ENCODE measurements at regions not wholly inside any gene's neighbourhood (a gene's known extent, or its start where the extent isn't known, plus 50 kb on each side); places are given as distances from the start of the nearest gene placed in this dataset.

DNA sequence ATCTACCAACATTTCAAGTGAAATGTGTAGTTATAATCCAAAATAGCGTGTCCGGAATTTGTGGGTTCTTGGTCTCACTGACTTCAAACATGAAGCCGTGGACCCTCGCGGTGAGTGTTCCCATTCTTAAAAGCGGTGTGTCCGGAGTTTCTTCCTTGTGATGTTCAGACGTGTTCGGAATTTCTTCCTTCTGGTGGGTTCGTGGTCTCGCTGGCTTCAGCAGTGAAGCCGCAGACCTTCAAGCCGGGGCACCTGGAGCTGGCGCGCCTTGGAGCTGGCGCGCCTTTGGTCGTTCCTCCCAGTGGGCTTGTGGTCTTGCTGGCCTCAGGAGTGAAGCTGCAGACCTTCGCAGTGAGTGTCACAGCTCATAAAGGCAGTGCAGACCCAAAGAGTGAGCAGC is 291.5 kb upstream of the EYS start:
- no peak for DNase-seq (ENCODE audit: low spot score)
- no peaks in the 10 kb centered on the region for H3K9me3 ChIP-seq
- ATAC-seq (ENCODE audit: insufficient number of reproducible peaks, low FRiP score, low read depth): no peak
- no peak overlapping the region for H3K4me3 ChIP-seq
- H3K4me1 ChIP-seq (ENCODE audit: control insufficient read depth in 1 of 2, low read depth in 2 of 2): no peaks in the 10 kb centered on the region
- H3K27me3 ChIP-seq (replicated peaks; ENCODE audit: insufficient read depth): no peaks in the 10 kb centered on the region
- no peak overlapping the region for H3K27ac ChIP-seq
- no peak for TF ChIP-seq CTCF (IDR thresholded peaks at IDR 0.05)
- H3K36me3 ChIP-seq: no peaks in the 10 kb centered on the region

- no peaks in the 10 kb centered on the region for H3K27me3 ChIP-seq (replicated peaks; ENCODE audit: insufficient read depth)
- no peaks in the 10 kb centered on the region for H3K9me3 ChIP-seq
- ATAC-seq (ENCODE audit: insufficient number of reproducible peaks, low FRiP score, low read depth): no peak
Observed at GRCh38 chr6:65997539-65997938, 290.5 kb upstream of the EYS start.

GRCh38 chr6:65996096-65996495 is 289.1 kb upstream of the EYS start:
- Histone ChIP-seq H3K36me3 (no peaks in the 10 kb centered on the region), H3K4me1 (ENCODE audit: control insufficient read depth in 1 of 2, low read depth in 2 of 2) (no peaks in the 10 kb centered on the region), H3K9me3 (no peaks in the 10 kb centered on the region), H3K4me3 (no peak overlapping the region), H3K27me3 (replicated peaks; ENCODE audit: insufficient read depth) (no peaks in the 10 kb centered on the region), H3K27ac (no peak overlapping the region)
- no peak for TF ChIP-seq CTCF (IDR thresholded peaks at IDR 0.05)
- ATAC-seq (ENCODE audit: insufficient number of reproducible peaks, low FRiP score, low read depth) (no peak), DNase-seq (ENCODE audit: low spot score) (no peak)

More at GRCh38 chr6:65997539-65997938, 290.5 kb upstream of the EYS start:
- no peak for TF ChIP-seq CTCF (IDR thresholded peaks at IDR 0.05)
- DNase-seq (ENCODE audit: low spot score): no peak
- Histone ChIP-seq H3K36me3 (no peaks in the 10 kb centered on the region), H3K4me1 (ENCODE audit: control insufficient read depth in 1 of 2, low read depth in 2 of 2) (no peaks in the 10 kb centered on the region), H3K27ac (no peak overlapping the region), H3K4me3 (no peak overlapping the region)

- TF ChIP-seq CTCF (IDR thresholded peaks at IDR 0.05): no peak
- no peak for DNase-seq (ENCODE audit: low spot score)
- ATAC-seq (ENCODE audit: insufficient number of reproducible peaks, low FRiP score, low read depth): no peak
Observed at GRCh38 chr6:65989676-65990075, 282.6 kb upstream of the EYS start.

DNA sequence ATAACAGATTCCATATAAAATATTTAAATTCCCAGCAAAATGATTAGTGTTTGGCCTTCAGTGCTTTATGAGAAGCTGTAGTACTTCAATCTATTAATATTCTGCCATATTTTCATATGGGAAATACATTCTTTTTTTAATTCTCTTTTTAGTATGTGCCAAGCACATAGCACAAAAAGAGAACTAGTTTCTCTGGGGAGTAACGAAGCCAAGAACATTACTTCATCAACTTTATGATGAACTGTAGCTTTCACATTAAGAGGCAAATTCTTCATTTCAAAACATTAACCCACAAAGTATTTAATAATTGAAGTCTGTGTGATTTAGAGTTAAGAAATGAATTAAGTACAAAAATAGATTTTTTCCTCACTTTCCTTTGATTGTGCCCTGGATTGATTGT is 281.0 kb upstream of the EYS start:
- no peaks in the 10 kb centered on the region for H3K27me3 ChIP-seq (replicated peaks; ENCODE audit: insufficient read depth)
- H3K9me3 ChIP-seq: no peaks in the 10 kb centered on the region
- no peak for TF ChIP-seq CTCF (IDR thresholded peaks at IDR 0.05)
- ATAC-seq (ENCODE audit: insufficient number of reproducible peaks, low FRiP score, low read depth) (no peak), DNase-seq (ENCODE audit: low spot score) (no peak)
- H3K4me1 ChIP-seq (ENCODE audit: control insufficient read depth in 1 of 2, low read depth in 2 of 2): no peaks in the 10 kb centered on the region
- H3K36me3 ChIP-seq: no peaks in the 10 kb centered on the region
- no peak overlapping the region for H3K4me3 ChIP-seq
- no peak overlapping the region for H3K27ac ChIP-seq

More at GRCh38 chr6:65989676-65990075, 282.6 kb upstream of the EYS start:
- H3K27me3 ChIP-seq (replicated peaks; ENCODE audit: insufficient read depth): no peaks in the 10 kb centered on the region
- H3K27ac ChIP-seq: no peak overlapping the region
- no peaks in the 10 kb centered on the region for H3K9me3 ChIP-seq
- no peaks in the 10 kb centered on the region for H3K4me1 ChIP-seq (ENCODE audit: control insufficient read depth in 1 of 2, low read depth in 2 of 2)
- no peaks in the 10 kb centered on the region for H3K36me3 ChIP-seq
- no peak overlapping the region for H3K4me3 ChIP-seq

Data from thoracic aorta (tissue), 2 donors.